SIG-M5 treated with dmso at 0.1 percent for 504 hours (cell line): ENCODE measurements at regions not wholly inside any gene's neighbourhood (a gene's known extent, or its start where the extent isn't known, plus 50 kb on each side); places are given as distances from the start of the nearest gene placed in this dataset.
"Not testable (repeated sequence)": the region's sequence is repeated elsewhere in the genome, so short reads cannot be mapped to it uniquely, and the experiment has no call there.

Experiments used
- DNase-seq: peaks from one replicate; lab custom pipeline; 2025; ENCODE audit not compliant: unreplicated experiment; lab: John Stamatoyannopoulos, UW

DNA sequence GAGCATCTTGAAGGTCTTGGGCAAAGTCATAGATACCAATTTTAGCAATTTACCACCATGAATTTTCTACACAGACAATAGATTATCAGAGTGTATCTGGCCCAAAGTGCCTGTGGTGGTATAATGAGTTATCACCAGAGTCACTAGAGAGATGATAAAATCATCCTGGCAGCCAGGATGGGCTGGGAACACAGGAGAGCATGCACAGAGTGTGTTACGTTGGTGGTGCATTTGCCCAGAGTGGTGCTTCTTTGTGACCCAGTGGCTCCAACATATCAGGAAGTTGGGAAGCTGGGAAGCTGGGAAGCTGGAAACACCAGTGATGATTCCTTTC is 236.7 kb upstream of the PROX1 start:
- DNase-seq: no peak

DNA sequence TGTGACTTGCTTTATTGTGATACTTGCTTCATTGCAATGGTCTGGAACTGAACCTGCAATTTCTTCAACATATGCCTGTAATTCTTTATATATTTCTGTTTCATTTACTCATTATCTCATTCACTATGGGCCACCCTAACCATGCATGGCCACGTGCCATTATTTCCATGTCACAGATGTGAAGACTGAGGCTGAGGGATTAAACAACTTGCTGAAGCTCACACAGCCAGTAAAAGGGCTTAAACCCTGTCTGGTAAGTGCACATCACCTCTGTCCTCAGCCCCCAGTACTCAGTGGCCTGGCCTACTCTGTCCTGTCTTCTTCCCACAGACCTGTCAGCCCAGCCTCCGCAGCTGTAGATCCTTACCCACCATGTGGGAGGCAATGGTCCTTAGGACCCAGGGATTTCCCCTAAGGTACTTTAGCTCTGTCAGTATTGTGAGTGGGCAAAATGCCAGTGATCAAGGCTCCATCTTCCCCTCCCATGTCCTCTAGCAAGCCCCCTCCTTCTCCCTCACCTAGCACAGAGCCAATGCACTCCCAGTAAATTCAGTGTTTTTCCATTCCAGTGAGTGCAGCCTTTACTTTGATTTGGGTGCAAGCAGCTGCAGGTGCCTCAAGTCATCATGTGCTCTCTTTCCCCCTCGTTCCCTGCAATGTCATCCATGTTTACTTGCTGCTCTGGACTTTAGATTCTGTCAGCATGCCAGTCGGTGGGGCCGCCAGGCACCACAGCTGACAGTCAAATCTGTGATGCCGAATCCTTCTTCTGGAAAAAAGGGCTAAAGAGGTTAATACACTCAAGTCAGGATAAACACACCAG is 228.2 kb upstream of the PROX1 start:
- DNase-seq: no peak

DNA sequence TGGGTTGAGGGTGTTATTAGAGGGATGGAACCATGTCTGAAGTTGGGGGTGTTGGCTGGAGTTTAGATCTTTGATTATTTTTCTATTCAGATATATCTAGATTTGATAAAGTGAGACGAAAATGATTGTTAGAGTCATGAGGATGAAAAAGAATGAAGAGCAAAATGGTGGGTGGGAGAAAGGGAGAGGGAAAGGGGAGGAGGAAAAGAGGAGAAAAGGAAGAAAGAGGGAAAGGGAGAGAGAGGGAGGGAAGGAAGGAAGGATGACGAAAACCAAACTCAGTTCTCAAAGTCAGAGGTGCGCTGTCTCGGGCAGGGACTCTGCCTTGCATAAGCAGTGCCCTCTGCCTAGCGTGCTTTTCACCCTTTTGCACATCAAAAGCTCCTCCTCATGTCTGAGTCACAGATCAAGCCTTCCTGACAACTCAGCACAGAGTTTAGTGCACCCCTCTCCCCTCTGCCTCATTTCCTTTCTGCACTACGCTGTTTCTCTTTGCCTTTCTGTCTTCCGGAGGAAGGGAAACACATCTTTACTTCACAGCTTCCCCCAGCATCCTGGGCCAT is 225.8 kb upstream of the PROX1 start:
- no peak for DNase-seq

DNA sequence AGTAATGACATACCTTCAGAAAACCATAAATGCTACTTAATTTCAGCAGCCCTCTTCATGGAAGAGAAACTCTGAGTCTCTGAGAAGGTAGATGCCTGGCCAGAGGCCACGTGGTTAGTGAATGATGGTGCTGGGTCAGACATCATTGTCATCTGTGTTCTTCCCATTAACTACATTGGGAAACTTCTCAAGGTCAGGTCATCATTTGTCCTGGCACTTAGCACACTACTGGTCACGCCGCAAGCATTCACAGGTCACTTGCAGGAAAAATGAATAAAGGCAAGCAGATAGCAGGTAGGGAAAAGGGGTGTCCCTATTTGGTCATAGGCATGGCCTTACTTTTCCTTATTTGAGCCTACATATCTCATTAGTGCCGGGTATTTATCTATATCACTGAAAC is 220.1 kb upstream of the PROX1 start:
- no peak for DNase-seq

DNA sequence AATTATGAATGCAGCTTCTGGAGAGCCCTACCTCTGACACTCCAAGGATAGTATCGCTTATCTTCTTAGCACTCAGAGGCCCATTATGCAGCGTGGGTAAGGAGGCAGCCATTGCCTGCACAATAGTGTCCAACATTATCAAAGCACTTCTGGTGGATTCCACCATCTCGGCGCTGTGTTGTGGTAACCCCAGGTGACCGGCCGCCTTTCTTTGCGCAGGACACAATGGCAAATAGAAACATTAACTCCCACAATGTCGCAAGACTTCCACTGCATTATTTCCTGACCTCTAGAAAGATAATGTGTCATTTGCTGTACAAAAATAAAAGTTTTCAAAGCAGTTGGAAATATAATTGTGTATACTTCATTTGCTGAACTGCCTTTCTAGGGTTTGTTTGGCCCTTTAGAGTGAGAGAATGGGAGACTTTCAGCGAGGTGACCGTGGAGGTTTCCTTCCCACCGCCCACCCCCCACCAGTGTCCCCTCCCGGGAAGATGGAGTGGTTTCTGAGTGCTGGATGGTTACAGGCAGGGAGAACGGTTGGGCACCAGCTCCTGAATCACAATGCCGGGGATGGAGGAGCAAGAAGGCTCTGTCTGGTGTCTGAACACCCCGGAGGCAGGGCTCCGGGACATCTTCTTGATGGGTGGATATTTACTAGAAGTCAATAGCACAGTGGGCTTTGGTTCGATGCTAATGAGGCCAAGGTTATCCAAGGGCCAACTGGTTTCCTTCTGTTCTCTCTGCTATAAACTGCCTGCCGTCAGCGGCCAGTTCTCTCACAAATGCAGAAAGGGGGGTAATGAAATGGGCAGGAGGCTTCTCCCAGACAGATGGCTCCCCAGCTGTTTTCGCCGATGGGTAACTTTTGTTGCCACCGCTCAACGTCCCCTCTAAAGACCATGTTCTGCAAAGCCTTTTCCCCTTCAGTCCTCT is 215.4 kb upstream of the PROX1 start:
- no peak for DNase-seq

DNA sequence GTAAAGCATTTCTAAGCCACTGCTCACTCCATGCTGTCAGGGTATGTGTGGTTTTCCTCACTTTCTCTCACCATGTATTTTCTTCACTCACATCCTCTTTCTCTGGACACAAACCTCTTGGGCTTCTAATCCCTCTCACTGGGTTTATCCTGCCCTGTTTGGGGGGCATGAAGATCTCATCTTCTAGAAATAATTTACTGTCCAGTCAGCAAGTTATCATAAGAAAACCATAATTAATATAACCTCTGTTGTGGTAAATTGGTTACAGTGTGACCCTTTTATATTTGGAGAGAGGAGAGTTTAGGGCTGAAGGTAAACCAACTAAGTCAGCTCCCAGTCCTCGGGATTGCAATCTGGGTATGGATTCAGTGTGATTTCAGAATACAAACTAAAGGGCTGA is 213.8 kb upstream of the PROX1 start:
- DNase-seq: no peak

DNA sequence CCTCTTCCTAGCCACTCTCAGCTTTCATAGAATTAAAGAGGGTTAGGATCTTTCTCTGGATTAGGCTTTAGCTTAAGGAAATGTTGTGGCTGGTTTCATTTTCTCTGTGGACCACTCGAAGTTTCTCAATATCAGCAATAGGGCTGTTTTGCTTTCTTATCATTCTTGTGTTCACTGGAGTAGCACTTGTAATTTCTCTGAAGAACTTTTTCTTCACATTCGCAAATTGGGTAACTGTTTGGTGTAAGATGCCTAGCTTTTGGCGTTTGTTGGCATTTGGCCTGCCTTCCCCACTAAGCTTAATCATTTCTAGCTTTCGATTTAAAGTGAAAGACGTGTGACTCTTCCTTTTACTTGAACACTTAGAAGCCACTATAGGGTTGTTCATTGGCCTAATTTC is 210.8 kb upstream of the PROX1 start:
- DNase-seq: no peak

DNA sequence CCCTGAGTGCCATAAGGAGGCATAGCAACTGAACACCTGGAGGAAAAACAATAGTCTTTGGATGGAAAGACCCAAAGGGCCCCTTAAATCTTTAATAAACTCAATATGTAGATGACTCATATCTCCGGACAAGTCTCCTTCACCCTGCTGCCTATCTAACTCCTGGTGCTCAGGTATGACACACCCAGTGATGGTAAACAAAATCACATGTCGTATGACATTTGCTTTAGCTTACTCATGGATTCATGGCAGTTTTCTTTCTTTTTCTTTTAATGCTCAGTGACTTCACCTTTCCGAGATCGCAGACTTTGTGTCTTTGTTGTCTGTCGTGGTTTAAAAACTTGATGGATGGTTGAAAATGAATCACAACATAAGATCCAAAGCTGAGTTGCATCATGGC is 208.5 kb upstream of the PROX1 start:
- peak; percentile 3 for DNase-seq

DNA sequence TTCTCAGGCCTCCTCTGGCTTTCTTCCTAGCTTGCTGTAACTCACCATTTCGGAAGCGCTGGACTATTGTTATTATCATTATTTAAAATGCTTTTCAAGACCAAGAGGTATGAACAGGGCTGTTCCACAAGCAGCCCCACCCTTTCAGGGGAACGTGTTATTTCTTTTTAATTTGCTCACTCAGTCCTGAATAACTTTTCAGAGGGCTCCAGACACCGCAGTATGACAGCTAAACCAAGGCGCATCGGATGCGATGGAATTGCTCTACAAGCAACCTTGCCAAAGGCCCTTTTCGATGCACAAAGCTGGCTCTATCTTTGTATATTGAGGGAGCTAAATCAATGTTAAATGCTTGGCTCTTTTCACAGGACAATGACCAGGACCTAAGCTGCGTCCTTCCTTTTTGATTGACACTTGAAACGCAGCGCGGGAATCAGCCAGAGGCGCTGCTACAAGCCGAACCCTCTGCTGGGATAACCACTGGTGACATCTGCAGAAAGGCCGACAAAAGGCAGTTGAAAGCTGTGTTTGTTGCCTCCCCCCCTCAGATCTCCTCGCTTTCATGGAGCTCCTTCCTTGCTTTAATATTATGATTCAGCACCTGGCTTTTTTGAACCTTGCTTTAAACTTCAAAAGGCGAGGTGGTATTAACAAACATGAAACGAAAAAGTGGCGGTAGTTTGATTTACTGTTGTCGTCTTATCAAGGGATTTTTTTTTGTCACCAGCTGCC is 204.7 kb upstream of the PROX1 start:
- no peak for DNase-seq

DNA sequence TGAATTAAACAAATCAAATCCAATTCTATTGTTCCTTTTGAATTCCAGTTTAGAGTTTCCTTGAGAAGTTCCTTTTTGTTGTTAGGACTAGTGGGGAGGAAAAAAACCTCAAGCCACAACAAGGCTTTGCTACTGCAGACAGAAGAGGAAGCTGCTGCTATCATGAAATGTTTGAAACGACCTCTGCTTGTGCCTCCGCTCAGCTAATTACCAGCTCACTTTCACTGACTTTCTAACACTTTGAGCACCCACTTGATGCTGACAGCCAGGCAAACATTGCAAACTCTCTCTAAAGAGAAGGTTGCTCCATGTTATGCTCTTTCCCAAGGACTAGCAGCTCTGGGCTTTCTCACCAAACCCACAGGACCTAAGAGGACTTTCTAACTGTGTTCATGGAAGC is 203.9 kb upstream of the PROX1 start:
- DNase-seq: peak; percentile 32

DNA sequence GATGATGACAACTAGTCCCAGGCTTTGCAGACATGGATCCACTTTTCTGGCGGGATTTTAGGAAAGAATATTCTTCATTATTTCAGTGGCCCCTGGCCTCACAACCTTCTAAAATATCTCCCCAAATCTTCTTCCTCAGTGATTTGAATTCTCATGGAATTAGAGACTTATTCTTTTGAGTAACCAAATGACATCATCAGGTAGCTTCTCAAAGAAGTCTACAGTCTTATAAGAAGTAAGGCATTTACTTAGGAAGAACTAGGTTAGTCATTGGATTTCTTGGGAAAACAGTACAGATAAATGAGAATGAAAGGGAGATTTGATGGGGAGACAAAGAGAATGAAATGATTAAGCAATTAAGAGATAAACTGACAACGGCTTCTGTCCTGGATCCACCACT is 201.1 kb upstream of the PROX1 start:
- no peak for DNase-seq

DNA sequence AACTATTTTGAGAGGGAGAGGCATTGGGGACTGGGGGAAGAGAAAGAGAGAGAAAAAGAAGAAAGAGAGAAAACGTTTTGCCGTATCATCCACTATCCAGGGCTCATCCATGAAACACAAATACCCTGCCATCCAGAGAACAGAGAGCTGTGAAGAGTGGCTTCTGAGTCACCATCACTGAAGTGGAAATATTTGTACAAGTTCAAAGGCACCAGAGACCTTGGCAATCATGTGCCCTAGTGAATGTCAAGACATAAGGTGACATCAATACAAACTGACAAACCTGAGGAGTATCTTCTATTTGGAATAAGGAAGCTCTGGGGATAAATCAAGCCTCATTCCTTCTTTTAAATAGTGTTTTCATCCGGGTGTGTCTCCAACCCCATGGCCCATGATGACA is 197.2 kb upstream of the PROX1 start:
- no peak for DNase-seq

DNA sequence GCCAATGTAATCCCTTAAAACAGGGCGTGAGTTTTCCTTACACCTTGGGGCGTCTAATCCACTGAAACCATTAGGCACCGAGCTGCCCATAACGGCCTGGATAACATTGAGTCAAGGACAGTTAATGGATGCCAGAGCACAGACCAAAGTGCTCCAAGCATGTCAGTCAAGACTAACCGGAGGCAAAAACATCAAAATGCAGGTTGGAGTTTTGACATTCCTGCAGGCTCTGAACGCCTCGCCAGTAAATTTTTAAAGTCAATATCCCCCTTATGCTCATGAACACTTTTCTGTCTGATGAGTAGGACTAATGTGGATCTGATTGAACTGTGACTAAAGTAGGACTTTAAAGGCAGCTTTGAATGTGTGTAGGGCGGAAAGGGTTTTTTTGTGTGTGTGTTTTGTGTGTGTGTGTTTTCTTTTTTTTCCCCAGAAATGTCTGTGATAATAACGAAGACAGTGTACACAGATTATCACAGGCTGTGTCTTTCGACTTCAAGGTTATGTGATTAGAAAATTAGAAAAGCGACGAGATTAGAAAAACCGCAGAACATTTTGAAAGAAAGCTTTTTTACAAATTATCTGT is 194.2 kb upstream of the PROX1 start:
- DNase-seq: no peak

DNA sequence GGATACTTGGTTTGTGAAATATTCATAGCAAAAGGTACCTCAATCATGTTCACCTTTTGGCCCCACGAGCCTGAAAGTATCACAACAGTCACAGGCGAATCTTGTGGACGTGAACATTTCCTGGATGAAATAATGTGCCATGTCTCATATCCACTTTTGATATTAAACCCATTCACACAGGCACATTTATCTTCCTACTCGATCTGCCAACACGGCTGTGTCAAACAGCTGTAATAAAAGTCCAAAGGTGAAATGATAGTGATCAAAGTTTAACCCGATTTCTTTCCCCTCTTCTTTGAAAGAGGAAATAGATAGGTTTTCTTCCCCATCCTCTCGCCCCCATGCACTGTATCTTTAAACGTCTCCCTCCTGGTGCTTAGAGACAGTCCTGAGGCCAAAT is 191.2 kb upstream of the PROX1 start:
- DNase-seq: no peak

DNA sequence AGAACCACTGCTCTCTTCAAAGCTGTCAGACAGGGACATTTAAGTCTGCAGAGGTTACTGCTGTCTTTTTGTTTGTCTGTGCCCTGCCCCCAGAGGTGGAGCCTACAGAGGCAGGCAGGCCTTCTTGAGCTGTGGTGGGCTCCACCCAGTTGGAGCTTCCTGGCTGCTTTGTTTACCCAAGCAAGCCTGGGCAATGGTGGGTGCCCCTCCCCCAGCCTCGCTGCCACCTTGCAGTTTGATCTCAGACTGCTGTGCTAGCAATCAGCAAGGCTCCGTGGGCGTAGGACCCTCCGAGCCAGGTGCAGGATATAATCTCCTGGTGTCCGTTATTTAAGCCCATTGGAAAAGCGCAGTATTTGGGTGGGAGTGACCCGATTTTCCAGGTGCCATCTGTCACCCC is 179.5 kb upstream of the PROX1 start:
- not testable (repeated sequence) for DNase-seq

DNA sequence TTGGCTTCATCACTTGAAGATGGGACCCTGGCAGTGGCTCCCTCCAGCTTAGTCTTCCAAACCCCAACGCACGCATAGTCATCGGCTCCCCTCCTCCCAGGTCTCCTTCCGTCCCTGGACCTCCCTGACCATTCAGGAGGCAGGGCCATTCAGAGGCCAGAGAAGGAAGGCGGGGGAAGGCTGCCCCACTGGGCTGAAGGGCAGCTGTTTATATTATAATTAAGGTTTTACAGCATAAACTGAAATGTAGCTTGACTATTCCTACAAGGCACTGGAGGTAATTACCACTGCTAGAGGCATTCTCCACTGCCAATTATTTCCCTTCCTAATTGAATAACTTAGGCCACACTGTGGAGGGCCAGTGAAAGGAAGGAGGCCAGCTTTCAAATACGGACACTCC is 170.6 kb upstream of the PROX1 start:
- DNase-seq: no peak

DNA sequence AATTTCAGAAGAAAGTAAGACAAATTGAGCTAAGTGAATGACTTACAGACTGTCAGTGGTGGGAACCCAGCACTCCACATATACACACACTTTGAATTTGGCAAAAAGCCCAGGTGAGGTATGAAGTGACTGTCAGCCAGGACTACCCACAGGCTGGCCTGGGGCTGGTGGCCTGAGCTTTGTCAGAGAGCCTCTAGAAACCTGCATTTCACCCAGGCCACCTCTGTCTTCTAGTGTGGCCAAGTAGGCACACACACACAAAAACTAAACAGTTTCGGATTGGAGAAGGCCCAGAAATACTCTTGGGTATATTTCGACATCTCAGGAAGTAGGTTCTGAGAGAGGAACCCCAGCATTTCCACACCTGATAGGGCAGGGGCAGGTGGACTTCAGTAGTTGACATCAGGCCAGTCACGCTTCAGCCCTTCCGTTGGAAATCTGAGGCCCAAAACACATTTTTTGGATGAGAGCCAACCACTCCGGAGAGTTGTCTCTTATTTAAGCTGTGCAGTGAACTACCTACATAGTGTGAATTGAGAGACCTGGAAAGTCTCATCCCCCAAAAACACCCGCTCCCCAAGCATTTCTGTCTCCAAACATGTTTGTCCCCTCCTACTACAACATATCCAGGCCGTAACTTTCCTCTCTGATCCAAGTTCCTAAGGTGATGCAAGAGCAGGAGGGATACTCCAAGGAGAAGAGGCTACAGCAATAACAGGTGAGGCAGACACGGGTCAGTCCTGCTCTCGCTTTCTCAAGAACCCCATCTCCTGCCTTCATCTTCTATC is 167.2 kb upstream of the PROX1 start:
- no peak for DNase-seq

DNA sequence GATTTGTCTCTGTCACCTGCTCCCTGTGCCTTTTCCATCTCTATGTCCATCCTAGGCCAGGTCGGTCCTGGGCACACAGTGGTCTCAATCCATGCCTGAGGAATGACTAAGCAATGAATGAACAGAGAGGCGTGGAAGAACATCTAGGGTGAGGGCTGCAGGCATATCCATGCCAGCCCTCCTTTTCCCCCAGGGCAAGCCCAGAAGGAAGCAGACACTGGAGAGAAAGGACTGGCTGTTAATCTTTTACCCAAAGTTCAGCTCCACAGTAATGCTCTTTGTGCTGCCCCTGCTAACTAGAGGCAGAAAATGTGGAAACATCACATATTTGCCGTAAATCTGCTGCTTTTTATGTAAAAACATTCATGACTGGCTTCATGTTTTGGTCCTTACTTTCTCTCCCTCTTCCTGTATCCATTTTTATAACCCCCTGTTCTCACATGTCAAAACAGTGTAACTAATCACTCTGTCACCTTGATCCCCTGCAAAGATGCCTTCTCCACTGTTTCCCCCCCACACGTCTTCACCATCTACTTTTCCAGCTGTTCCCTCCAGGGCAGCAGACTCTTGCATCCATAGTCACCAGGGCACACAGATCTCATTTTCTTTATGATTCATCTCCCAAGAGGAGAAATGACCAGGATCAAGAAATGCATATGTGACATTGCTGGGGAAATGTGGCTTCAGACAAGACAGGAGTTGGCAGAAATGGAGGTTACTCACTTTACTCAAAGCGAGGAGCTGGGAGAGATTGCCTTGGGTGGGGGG is 166.4 kb upstream of the PROX1 start:
- no peak for DNase-seq

DNA sequence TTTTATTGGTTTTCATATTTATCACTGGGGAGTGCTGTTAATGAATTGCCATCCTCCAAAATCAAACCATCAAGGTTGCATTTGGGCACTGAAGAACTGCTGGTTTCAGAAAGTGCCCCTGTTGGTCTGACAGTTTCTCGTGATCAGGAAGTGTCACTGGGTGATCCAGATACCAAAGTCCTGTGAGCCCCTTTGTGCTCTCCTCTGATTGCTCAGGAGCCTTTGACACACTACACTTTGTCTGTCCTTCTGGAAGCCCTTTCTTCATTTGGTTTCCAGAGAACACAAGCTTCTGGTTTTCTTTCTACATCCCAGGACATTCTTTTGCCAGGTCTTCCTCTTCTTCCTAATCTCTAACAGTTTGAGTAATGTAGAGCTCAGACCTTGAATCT is 165.8 kb upstream of the PROX1 start:
- DNase-seq: no peak

DNA sequence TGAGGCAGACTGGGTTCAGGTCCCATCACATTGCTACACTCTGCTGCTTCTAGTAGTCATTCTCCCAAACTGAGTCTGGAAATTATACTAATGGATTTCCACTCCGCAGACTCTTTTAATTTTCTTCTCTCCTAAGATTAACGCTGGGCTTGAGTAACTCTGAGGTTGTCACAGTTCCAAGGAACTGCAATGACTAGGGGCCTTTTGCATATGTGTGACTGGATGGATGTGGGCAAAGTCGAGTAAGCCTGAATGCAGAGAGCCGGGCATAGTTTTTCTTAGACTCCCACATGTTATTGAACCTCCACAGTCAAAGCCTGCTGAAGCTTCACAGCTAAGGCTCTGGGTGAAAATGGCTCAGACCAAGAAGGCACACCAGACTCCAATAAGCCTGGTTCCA is 160.9 kb upstream of the PROX1 start:
- no peak for DNase-seq
